ENCODE measurements at regions not wholly inside any gene's neighbourhood (a gene's known extent, or its start where the extent isn't known, plus 50 kb on each side); places are given as distances from the start of the nearest gene placed in this dataset.

- no peak for TF ChIP-seq CTCF (conservative IDR thresholded peaks at IDR 0.05; ENCODE audit: low read depth, low read length)
- TF ChIP-seq POLR2A (IDR thresholded peaks at IDR 0.05; ENCODE audit: low read depth, low read length), result no peak
- no peak for TF ChIP-seq CHD1 (IDR thresholded peaks at IDR 0.05; ENCODE audit: low read depth, low read length)
- TF ChIP-seq MAFK (IDR thresholded peaks at IDR 0.05; ENCODE audit: low read depth, low read length), result no peak
- no peak for TF ChIP-seq SMC3 (IDR thresholded peaks at IDR 0.05; ENCODE audit: low read depth, low read length)
- no peak for TF ChIP-seq RAD21 (IDR thresholded peaks at IDR 0.05; ENCODE audit: low read length)
- TF ChIP-seq RCOR1 (IDR thresholded peaks at IDR 0.05; ENCODE audit: insufficient replicate concordance, low read length), result no peak
- no peak for TF ChIP-seq USF2 (IDR thresholded peaks at IDR 0.05; ENCODE audit: low read depth, low read length)
Observed at GRCh38 chr7:50211130-50212015, 93.1 kb upstream of the IKZF1 start.
